ENCODE measurements at regions not wholly inside any gene's neighbourhood (a gene's known extent, or its start where the extent isn't known, plus 50 kb on each side); places are given as distances from the start of the nearest gene placed in this dataset.
"Not testable (repeated sequence)": the region's sequence is repeated elsewhere in the genome, so short reads cannot be mapped to it uniquely, and the experiment has no call there.

DNA sequence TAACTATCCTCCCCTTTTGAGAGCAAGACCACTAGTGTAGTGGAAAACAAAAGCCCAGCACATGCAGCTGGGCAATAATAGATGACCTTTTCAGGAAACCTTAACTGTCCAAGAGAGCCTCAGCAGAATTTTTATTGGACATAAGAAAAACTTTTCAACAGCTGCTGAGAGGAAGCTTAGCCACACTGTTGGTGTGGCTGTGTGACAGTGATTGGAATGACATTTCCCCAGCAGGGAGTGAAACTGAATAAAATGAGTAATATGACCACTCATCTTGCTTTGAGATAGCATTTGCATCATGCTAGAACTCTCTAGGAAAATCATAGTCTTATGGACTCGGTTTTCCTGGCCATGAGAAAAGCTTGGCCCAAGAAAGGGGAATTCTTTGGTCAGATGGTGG is 687.8 kb downstream of the SLCO4C1 start:
- Mint-ChIP-seq H3K36me3 (no peaks in the 10 kb centered on the region), H3K27me3 (peaks cover 2% of the 10 kb centered on the region), H3K4me1 (no peaks in the 10 kb centered on the region), H3K9me3 (no peaks in the 10 kb centered on the region), H3K4me3 (no peak overlapping the region), H3K27ac (no peak overlapping the region)

GRCh38 chr5:101605700-101606099 is 690.4 kb downstream of the SLCO4C1 start:
- Mint-ChIP-seq H3K27me3 (peaks cover 2% of the 10 kb centered on the region), H3K9me3 (no peaks in the 10 kb centered on the region), H3K4me3 (no peak overlapping the region), H3K36me3 (no peaks in the 10 kb centered on the region), H3K27ac (no peak overlapping the region), H3K4me1 (no peaks in the 10 kb centered on the region)

DNA sequence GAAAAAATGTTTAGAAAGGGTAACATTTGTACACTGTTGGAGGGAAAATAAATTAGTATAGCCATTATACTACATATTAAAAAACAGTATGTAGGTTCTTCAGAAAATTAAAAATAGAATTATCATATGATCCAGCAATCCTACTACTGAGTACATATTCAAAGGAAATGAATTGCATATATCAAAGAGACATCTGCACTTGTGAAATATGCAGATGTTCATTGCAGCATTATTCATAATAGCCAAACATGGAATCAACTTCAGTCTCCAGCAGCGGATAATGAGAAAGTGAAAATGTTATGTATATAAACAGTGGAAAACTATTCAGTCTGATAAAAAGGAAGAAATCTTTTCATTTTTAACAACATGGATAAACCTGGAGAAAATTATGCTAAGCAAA is 695.5 kb downstream of the SLCO4C1 start:
- Mint-ChIP-seq H3K36me3 (no peaks in the 10 kb centered on the region), H3K27me3 (peaks cover 2% of the 10 kb centered on the region)

GRCh38 chr5:101590384-101590783 is 687.3 kb upstream of the ST8SIA4 start:
- Mint-ChIP-seq H3K4me3 (no peak overlapping the region), H3K4me1 (no peaks in the 10 kb centered on the region), H3K27me3 (no peaks in the 10 kb centered on the region), H3K27ac (no peak overlapping the region), H3K9me3 (no peaks in the 10 kb centered on the region), H3K36me3 (no peaks in the 10 kb centered on the region)

More for the DNA sequence above, 695.5 kb downstream of the SLCO4C1 start:
- Mint-ChIP-seq H3K4me1 (no peaks in the 10 kb centered on the region), H3K27ac (no peak overlapping the region), H3K4me3 (no peak overlapping the region), H3K9me3 (peaks cover 11% of the 10 kb centered on the region)

GRCh38 chr5:101585366-101585765 is 682.3 kb upstream of the ST8SIA4 start:
- H3K9me3 Mint-ChIP-seq, result no peaks in the 10 kb centered on the region
- no peaks in the 10 kb centered on the region for H3K36me3 Mint-ChIP-seq
- no peak overlapping the region for H3K27ac Mint-ChIP-seq
- H3K27me3 Mint-ChIP-seq, result no peaks in the 10 kb centered on the region
- H3K4me3 Mint-ChIP-seq, result no peak overlapping the region
- H3K4me1 Mint-ChIP-seq, result no peaks in the 10 kb centered on the region

DNA sequence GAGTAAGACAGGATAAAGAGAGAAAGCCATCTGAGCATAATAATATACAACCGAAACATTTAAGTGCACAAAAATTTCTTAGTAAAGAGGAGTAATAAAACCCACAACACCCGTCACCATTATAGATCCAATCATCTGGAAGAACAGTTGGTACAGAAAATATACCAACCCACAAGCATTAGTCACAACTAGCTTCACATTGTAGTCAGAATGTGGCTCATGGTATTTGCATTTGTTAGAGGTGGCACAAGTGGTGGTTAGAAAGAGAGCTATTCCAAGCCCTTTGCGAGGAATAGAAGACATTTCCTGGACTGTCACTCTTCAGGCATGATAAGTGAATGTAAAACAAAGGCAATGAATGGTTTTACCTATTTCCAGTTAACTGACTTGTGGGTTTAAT is 677.5 kb upstream of the ST8SIA4 start:
- Mint-ChIP-seq H3K27me3 (no peaks in the 10 kb centered on the region), H3K9me3 (no peaks in the 10 kb centered on the region), H3K4me1 (no peaks in the 10 kb centered on the region), H3K4me3 (no peak overlapping the region), H3K36me3 (no peaks in the 10 kb centered on the region), H3K27ac (no peak overlapping the region)

GRCh38 chr5:101574017-101574416 is 670.9 kb upstream of the ST8SIA4 start:
- Mint-ChIP-seq H3K4me1 (no peaks in the 10 kb centered on the region), H3K27ac (no peak overlapping the region), H3K9me3 (no peaks in the 10 kb centered on the region), H3K4me3 (no peak overlapping the region), H3K27me3 (no peaks in the 10 kb centered on the region), H3K36me3 (no peaks in the 10 kb centered on the region)

DNA sequence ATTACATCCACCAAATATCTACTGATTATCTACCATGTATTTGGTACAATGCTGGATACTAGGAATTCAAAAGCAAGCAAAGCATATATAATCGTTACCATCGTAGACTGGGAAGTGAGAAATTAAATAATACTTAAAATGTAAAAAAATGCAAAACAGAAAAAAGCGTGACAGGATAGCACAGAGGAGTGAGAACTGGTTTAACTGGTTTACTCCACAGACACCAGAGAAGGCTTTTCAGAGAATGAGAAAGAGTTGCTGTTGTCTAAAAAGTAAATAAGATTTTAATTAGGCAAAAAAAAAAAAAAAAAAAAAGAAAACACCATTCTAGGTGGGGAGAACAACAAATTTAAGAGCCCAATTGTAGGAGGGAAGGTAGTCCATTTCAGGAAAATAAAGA is 657.9 kb upstream of the ST8SIA4 start:
- Mint-ChIP-seq H3K27ac (no peak overlapping the region), H3K4me1 (no peaks in the 10 kb centered on the region), H3K4me3 (no peak overlapping the region), H3K9me3 (peaks cover 14% of the 10 kb centered on the region), H3K36me3 (no peaks in the 10 kb centered on the region), H3K27me3 (no peaks in the 10 kb centered on the region)

DNA sequence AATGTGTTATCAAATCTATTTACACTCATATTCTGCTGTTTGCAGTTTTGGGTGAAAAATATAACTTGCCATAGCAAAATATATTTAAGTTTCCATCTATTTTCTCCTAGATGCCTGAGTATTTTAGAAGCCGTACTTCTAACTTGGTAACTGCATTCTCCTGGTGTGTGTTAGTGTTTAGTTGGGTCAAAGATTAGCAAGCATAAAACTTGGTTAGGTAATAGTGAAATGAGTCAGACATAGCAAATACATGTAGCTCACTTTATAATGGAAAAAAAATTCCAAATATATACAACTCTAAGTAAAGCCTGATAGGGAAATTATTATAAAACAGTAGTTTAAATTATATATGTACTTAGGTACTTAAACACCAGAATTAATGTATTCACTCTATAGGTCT is 640.7 kb upstream of the ST8SIA4 start:
- no peak overlapping the region for H3K27ac Mint-ChIP-seq
- no peak overlapping the region for H3K4me3 Mint-ChIP-seq
- H3K36me3 Mint-ChIP-seq, result no peaks in the 10 kb centered on the region
- peaks cover 5% of the 10 kb centered on the region for H3K9me3 Mint-ChIP-seq
- no peaks in the 10 kb centered on the region for H3K27me3 Mint-ChIP-seq
- H3K4me1 Mint-ChIP-seq, result no peaks in the 10 kb centered on the region

DNA sequence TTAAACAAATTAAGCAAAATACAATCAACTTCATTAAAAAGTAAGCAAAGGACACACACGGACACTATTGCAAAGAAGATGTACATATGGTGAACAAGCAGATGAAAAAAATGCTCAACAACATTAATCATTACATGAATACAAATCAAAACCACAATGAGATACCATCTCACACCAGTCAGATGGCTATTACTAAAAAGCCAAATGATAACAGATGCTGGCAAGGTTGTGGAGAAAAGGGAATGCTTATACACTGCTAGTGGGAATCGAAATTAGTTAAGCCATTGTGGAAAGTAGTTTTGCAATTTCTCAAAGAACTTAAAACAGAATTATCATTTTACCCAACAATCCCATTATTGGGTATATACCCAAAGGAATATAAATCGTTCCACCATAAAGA is 636.2 kb upstream of the ST8SIA4 start:
- Mint-ChIP-seq H3K4me1 (no peaks in the 10 kb centered on the region), H3K36me3 (no peaks in the 10 kb centered on the region), H3K27me3 (no peaks in the 10 kb centered on the region), H3K4me3 (no peak overlapping the region), H3K9me3 (peaks cover 4% of the 10 kb centered on the region), H3K27ac (no peak overlapping the region)

DNA sequence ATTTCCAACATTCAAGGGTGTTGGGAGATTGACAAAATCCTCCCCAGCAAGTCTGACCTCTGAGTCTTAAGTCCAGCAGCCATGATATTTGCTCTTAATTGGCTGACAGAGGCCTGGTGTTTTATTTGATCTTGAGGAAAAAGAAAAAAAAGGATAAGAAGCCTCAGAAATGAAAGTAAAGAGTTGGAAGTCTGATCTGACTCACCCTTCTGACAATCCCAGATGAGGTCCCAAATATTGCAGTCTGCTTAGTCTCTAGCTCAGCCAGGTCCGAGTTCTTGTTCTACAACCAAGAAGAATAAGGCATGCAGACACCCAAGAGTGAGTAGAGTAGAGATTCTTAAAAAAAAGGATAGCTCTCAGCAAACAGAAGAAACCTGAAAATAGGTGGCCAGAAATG is 632.5 kb upstream of the ST8SIA4 start:
- H3K9me3 Mint-ChIP-seq, result peaks cover 4% of the 10 kb centered on the region
- H3K4me3 Mint-ChIP-seq, result no peak overlapping the region
- no peaks in the 10 kb centered on the region for H3K36me3 Mint-ChIP-seq
- no peak overlapping the region for H3K27ac Mint-ChIP-seq
- H3K27me3 Mint-ChIP-seq, result no peaks in the 10 kb centered on the region
- H3K4me1 Mint-ChIP-seq, result no peaks in the 10 kb centered on the region

DNA sequence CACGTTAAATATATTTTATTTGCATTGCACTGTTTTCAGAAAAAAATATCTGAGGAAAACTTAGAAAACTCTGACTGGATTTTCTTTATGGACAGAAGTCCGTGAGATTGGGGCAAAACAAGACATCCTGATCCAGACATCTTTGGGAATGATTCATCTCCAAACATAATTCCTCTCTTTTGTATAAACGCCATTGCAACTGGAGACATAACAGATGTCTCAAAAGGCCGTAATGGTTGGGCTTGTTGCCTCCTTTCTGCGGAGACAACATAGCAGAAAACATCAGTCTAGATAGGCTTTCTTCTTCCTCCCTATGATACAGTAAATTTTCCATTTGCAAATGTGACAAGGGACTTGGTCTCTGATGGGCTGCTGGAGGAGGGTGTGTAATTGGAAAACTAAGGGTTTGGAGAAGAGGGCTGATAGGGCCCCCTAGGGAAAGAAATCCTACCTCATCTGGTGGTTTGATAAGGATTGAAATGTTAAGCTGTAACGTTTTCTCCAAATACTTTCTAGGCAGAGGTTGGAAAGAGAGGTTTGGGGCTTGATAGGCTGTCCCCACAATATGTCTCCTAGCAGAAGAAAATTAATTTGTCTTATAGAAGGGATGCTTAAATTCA is 631.5 kb upstream of the ST8SIA4 start:
- Mint-ChIP-seq H3K4me3 (no peak overlapping the region), H3K4me1 (no peaks in the 10 kb centered on the region)

GRCh38 chr5:101532430-101532829 is 629.3 kb upstream of the ST8SIA4 start:
- no peaks in the 10 kb centered on the region for H3K4me1 Mint-ChIP-seq
- H3K27ac Mint-ChIP-seq, result no peak overlapping the region
- no peaks in the 10 kb centered on the region for H3K27me3 Mint-ChIP-seq
- H3K4me3 Mint-ChIP-seq, result no peak overlapping the region
- H3K36me3 Mint-ChIP-seq, result no peaks in the 10 kb centered on the region
- H3K9me3 Mint-ChIP-seq, result peaks cover 4% of the 10 kb centered on the region

More for the DNA sequence above, 631.5 kb upstream of the ST8SIA4 start:
- H3K27ac Mint-ChIP-seq, result no peak overlapping the region
- no peaks in the 10 kb centered on the region for H3K27me3 Mint-ChIP-seq
- H3K9me3 Mint-ChIP-seq, result peaks cover 4% of the 10 kb centered on the region
- H3K36me3 Mint-ChIP-seq, result no peaks in the 10 kb centered on the region

DNA sequence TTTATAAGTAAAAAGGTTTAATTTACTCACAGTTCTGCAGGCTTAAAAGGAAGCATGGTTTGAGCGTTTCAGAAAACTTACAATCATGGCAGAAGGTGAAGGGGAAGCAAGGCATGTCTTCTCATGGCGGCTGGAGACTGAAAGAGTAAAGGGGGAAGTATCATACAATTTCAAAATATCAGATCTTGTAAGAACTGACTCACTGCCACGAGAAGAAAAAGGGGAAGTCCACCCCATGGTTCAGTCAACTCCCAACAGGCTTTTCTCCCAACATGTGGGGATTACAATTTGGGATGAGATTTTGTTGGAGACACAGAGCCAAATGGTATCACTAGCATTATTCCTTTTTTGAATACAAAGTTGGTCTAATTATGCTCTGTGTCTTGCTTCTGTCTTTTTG is 627.9 kb upstream of the ST8SIA4 start:
- H3K36me3 Mint-ChIP-seq, result no peaks in the 10 kb centered on the region
- H3K9me3 Mint-ChIP-seq, result peaks cover under 1% of the 10 kb centered on the region
- no peaks in the 10 kb centered on the region for H3K4me1 Mint-ChIP-seq
- no peak overlapping the region for H3K27ac Mint-ChIP-seq
- H3K27me3 Mint-ChIP-seq, result no peaks in the 10 kb centered on the region
- H3K4me3 Mint-ChIP-seq, result no peak overlapping the region

DNA sequence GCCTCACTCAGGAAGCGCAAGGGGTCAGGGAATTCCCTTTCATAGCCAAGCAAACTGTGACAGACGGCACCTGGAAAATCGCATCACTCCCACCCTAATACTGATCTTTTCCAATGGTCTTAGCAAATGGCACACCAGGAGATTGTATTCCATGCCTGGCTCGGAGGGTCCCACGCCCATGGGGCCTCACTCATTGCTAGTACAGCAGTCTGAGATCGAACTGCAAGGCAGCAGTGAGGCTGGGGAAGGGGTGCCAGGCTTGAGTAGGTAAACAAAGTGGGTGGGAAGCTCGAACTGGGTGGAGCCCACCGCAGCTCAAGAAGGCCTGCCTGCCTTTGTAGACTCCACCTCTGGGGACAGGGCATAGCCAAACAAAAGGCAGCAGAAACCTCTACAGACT is 626.0 kb upstream of the ST8SIA4 start:
- not testable (repeated sequence) for H3K36me3 Mint-ChIP-seq, H3K4me1 Mint-ChIP-seq, H3K27me3 Mint-ChIP-seq, H3K9me3 Mint-ChIP-seq, H3K27ac Mint-ChIP-seq, H3K4me3 Mint-ChIP-seq

- H3K9me3 Mint-ChIP-seq, result peaks cover 5% of the 10 kb centered on the region
- H3K27ac Mint-ChIP-seq, result no peak overlapping the region
- H3K4me1 Mint-ChIP-seq, result no peaks in the 10 kb centered on the region
- H3K27me3 Mint-ChIP-seq, result no peaks in the 10 kb centered on the region
- no peak overlapping the region for H3K4me3 Mint-ChIP-seq
- no peaks in the 10 kb centered on the region for H3K36me3 Mint-ChIP-seq
Observed at GRCh38 chr5:101520417-101520816, 617.3 kb upstream of the ST8SIA4 start.

DNA sequence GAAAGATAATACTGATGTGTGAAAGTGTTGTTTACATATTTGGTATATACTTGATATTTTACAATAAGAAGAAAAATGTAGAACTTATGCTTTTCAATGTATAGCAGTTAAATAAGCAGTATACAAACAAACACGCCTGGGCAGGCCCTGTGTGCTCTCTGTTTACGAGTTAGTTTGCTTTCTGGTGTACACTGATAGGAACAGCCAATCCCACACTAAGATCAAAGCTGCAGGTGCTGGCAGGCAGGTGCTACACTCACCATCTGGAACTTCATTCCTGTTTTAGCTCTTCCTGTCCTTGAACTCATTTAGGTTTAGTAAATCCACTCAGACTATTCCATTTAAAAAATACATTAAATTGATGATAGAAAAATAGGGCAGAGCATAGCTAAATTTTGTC is 614.7 kb upstream of the ST8SIA4 start:
- no peak overlapping the region for H3K4me3 Mint-ChIP-seq
- peaks cover 5% of the 10 kb centered on the region for H3K9me3 Mint-ChIP-seq
- no peaks in the 10 kb centered on the region for H3K4me1 Mint-ChIP-seq
- H3K27ac Mint-ChIP-seq, result no peak overlapping the region
- H3K27me3 Mint-ChIP-seq, result no peaks in the 10 kb centered on the region
- H3K36me3 Mint-ChIP-seq, result no peaks in the 10 kb centered on the region
